Uterus (tissue), 2 donors: ENCODE measurements at regions not wholly inside any gene's neighbourhood (a gene's known extent, or its start where the extent isn't known, plus 50 kb on each side); places are given as distances from the start of the nearest gene placed in this dataset.

Experiments used
- CTCF ChIP-seq, 4 experiments: fragments of 200-600 bp in 2 of 4; fragments of 450-650 bp in 2 of 4; sonication (generic) in 2 of 4; IDR thresholded peaks; one replicate each; pipeline ENCODE4 v1.5.1; 2016 to 2019; ENCODE audit warnings: antibody characterized with exemption in 4 of 4, mild to moderate bottlenecking in 2 of 4, moderate library complexity in 1 of 4
- POLR2A ChIP-seq, 2 donors: fragments of 450-650 bp; IDR thresholded peaks; one replicate each; pipeline ENCODE4 v1.6.1; 2016; ENCODE audit warnings: antibody characterized with exemption in 2 of 2, mild to moderate bottlenecking in 1 of 2, moderate library complexity in 1 of 2

- TF ChIP-seq POLR2A (IDR thresholded peaks at IDR 0.05) (no peak), CTCF (IDR thresholded peaks at IDR 0.05) (no peak)
Measured at GRCh38 chr22:48592488-48592887, 1235.2 kb downstream of the BRD1 start.
